Neural progenitor cell (in vitro differentiated cells): ENCODE measurements at regions not wholly inside any gene's neighbourhood (a gene's known extent, or its start where the extent isn't known, plus 50 kb on each side); places are given as distances from the start of the nearest gene placed in this dataset.

Source experiments
- DNase-seq: peaks from one replicate; pipeline ENCODE4 v3.0.0-alpha.2; 2016; ENCODE audit warnings: low spot score
- H2AFZ ChIP-seq: fragments of 200-600 bp; sonication (generic); replicated peaks from 2 replicates; pipeline ENCODE4 v1.6.1; 2016; ENCODE audit warnings: antibody characterized with exemption
- H3F3A ChIP-seq: fragments of 200-600 bp; sonication (generic); 2 replicates; pipeline ENCODE4 v1.6.1; 2016; ENCODE audit warnings: antibody characterized with exemption, low read depth
- H3K27ac ChIP-seq: fragments of 200-600 bp; sonication (generic); 2 replicates; pipeline ENCODE4 v1.5.1; 2016; ENCODE audit warnings: mild to moderate bottlenecking
- H3K27me3 ChIP-seq: fragments of 200-600 bp; sonication (generic); 2 replicates; pipeline ENCODE4 v1.6.1; 2016; ENCODE audit warnings: mild to moderate bottlenecking, moderate library complexity
- H3K36me3 ChIP-seq: fragments of 200-600 bp; sonication (generic); 2 replicates; pipeline ENCODE4 v1.5.1; 2016
- H3K4me1 ChIP-seq: fragments of 200-600 bp; sonication (generic); 2 replicates; pipeline ENCODE4 v1.6.1; 2016; ENCODE audit warnings: mixed run types
- H3K4me2 ChIP-seq: fragments of 200-600 bp; sonication (generic); 2 replicates; pipeline ENCODE4 v1.6.1; 2016
- H3K4me3 ChIP-seq: fragments of 200-600 bp; sonication (generic); 2 replicates; pipeline ENCODE4 v1.5.1; 2016
- H3K79me2 ChIP-seq: fragments of 200-600 bp; sonication (generic); 2 replicates; pipeline ENCODE4 v1.6.1; 2016; ENCODE audit warnings: low read depth
- H3K9ac ChIP-seq: fragments of 200-600 bp; sonication (generic); 2 replicates; pipeline ENCODE4 v1.6.1; 2016
- H3K9me3 ChIP-seq: fragments of 200-600 bp; sonication (generic); 2 replicates; pipeline ENCODE4 v1.5.1; 2016; ENCODE audit warnings: low read depth
- H4K20me1 ChIP-seq: fragments of 200-600 bp; sonication (generic); 2 replicates; pipeline ENCODE4 v1.6.1; 2016; ENCODE audit warnings: low read depth
- H3K27ac Mint-ChIP-seq: 3 replicates; pipeline ENCODE4 v1.8.0; 2021; ENCODE audit warnings: mixed read lengths
- H3K27me3 Mint-ChIP-seq: 2 replicates; pipeline ENCODE4 v1.8.0; 2022; ENCODE audit warnings: low read depth, mild to moderate bottlenecking, inconsistent platforms, moderate library complexity, mixed read lengths; ENCODE audit not compliant: insufficient read depth
- H3K36me3 Mint-ChIP-seq: 3 replicates; pipeline ENCODE4 v1.8.0; 2021; ENCODE audit warnings: mixed read lengths
- H3K4me1 Mint-ChIP-seq: 3 replicates; pipeline ENCODE4 v1.8.0; 2021; ENCODE audit warnings: mixed read lengths
- H3K4me3 Mint-ChIP-seq: 3 replicates; pipeline ENCODE4 v1.8.0; 2021; ENCODE audit warnings: mild to moderate bottlenecking, moderate library complexity, mixed read lengths
- H3K9me3 Mint-ChIP-seq: 3 replicates; pipeline ENCODE4 v1.8.0; 2020; ENCODE audit warnings: mixed read lengths
- CTCF ChIP-seq: fragments of 200-600 bp; sonication (generic); IDR thresholded peaks from 2 replicates; pipeline ENCODE4 v1.5.1; 2017; ENCODE audit warnings: antibody characterized with exemption, mild to moderate bottlenecking
- EZH2 ChIP-seq: fragments of 200-600 bp; sonication (generic); IDR thresholded peaks from 2 replicates; pipeline ENCODE4 v1.6.1; 2017; ENCODE audit warnings: antibody characterized with exemption, mild to moderate bottlenecking, moderate library complexity
- EZH2phosphoT487 ChIP-seq: fragments of 200-600 bp; sonication (generic); IDR thresholded peaks from 2 replicates; pipeline ENCODE4 v1.6.1; 2017; ENCODE audit warnings: antibody characterized with exemption

- Mint-ChIP-seq H3K27ac (no peak overlapping the region), H3K27me3 (peaks cover 2% of the 10 kb centered on the region), H3K36me3 (no peaks in the 10 kb centered on the region), H3K4me1 (peaks cover 9% of the 10 kb centered on the region), H3K9me3 (no peaks in the 10 kb centered on the region), H3K4me3 (no peak overlapping the region)
- Histone ChIP-seq H3K4me1 (no peaks in the 10 kb centered on the region), H3K27ac (no peak overlapping the region), H4K20me1 (no peaks in the 10 kb centered on the region), H2AFZ (no peak overlapping the region), H3K36me3 (no peaks in the 10 kb centered on the region), H3F3A (peaks cover 5% of the 10 kb centered on the region), H3K4me3 (no peak overlapping the region), H3K4me2 (no peak overlapping the region), H3K27me3 (no peaks in the 10 kb centered on the region), H3K9me3 (no peaks in the 10 kb centered on the region), H3K79me2 (no peaks in the 10 kb centered on the region), H3K9ac (no peak overlapping the region)
- TF ChIP-seq EZH2phosphoT487: no peak
- TF ChIP-seq EZH2: no peak
- TF ChIP-seq CTCF: no peak
- DNase-seq: no peak
These were observed 83.5 kb upstream of the TNRC6A start for GRCh38 chr16:24645739-24646645.

GRCh38 chr16:24646646-24646995 lies 82.8 kb upstream of the TNRC6A start:
- no peaks in the 10 kb centered on the region for H3K27me3 ChIP-seq

GRCh38 chr16:24652209-24652712 lies 77.2 kb upstream of the TNRC6A start:
- DNase-seq: no peak
- Histone ChIP-seq H3K9me3 (no peaks in the 10 kb centered on the region), H3F3A (no peaks in the 10 kb centered on the region), H3K4me3 (no peak overlapping the region), H3K27ac (no peak overlapping the region), H3K4me2 (no peak overlapping the region), H3K27me3 (no peaks in the 10 kb centered on the region), H3K4me1 (peaks cover 7% of the 10 kb centered on the region), H4K20me1 (no peaks in the 10 kb centered on the region), H2AFZ (no peak overlapping the region), H3K36me3 (no peaks in the 10 kb centered on the region), H3K9ac (no peak overlapping the region), H3K79me2 (no peaks in the 10 kb centered on the region)
- no peak overlapping the region for H3K27ac Mint-ChIP-seq
- no peaks in the 10 kb centered on the region for H3K36me3 Mint-ChIP-seq
- TF ChIP-seq EZH2phosphoT487: no peak
- no peak for TF ChIP-seq EZH2
- no peak for TF ChIP-seq CTCF
- H3K4me3 Mint-ChIP-seq: no peak overlapping the region
- H3K4me1 Mint-ChIP-seq: peaks cover 9% of the 10 kb centered on the region
- H3K9me3 Mint-ChIP-seq: no peaks in the 10 kb centered on the region
- peaks cover 2% of the 10 kb centered on the region for H3K27me3 Mint-ChIP-seq

More at GRCh38 chr16:24646646-24646995, 82.8 kb upstream of the TNRC6A start:
- Histone ChIP-seq H3K27ac (no peak overlapping the region), H3K4me3 (no peak overlapping the region), H2AFZ (no peak overlapping the region), H4K20me1 (no peaks in the 10 kb centered on the region), H3K9me3 (no peaks in the 10 kb centered on the region), H3K4me1 (no peaks in the 10 kb centered on the region), H3F3A (peaks cover 5% of the 10 kb centered on the region), H3K36me3 (no peaks in the 10 kb centered on the region), H3K9ac (no peak overlapping the region), H3K4me2 (no peak overlapping the region), H3K79me2 (no peaks in the 10 kb centered on the region)
- no peaks in the 10 kb centered on the region for H3K9me3 Mint-ChIP-seq
- peaks cover 2% of the 10 kb centered on the region for H3K27me3 Mint-ChIP-seq
- no peak for TF ChIP-seq EZH2
- TF ChIP-seq CTCF: no peak
- no peak for TF ChIP-seq EZH2phosphoT487
- no peaks in the 10 kb centered on the region for H3K36me3 Mint-ChIP-seq
- H3K27ac Mint-ChIP-seq: no peak overlapping the region
- H3K4me3 Mint-ChIP-seq: no peak overlapping the region
- no peak for DNase-seq
- H3K4me1 Mint-ChIP-seq: peaks cover 9% of the 10 kb centered on the region
